KBM-7 (cell line): ENCODE measurements at regions not wholly inside any gene's neighbourhood (a gene's known extent, or its start where the extent isn't known, plus 50 kb on each side); places are given as distances from the start of the nearest gene placed in this dataset.
"Not testable (repeated sequence)": the region's sequence is repeated elsewhere in the genome, so short reads cannot be mapped to it uniquely, and the experiment has no call there.

Experiments
- DNase-seq: peaks from one replicate; pipeline ENCODE4 v3.0.0-alpha.2; 2015
- in situ Hi-C: fragments of 300-500 bp; cut with MboI; formaldehyde crosslinking; loops from 2 replicates; pipeline ENCODE4 v1.14.3; 2020; ENCODE audit warnings: low sequenced_read_pairs, low pct_unique_long_range_greater_than_20kb, mixed read lengths

DNA sequence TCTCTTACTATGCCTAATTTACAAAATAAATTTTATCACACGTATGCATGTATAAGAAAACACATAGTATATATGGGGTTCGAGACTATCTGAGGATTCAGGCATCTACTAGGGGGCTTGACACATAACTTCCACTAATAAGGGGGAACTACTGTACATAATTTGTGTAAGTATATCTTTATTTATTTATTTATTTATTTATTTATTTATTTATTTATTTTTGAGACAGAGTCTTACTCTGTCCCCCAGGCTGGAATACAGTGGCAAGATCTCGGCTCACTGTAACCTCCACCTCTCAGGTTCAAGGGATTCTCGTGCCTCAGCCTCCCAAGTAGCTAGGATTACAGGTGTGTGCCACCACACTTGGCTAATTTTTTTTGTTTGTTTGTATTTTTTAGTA lies 414.4 kb upstream of the CDH20 start:
- DNase-seq, in situ Hi-C loops: not testable (repeated sequence)

DNA sequence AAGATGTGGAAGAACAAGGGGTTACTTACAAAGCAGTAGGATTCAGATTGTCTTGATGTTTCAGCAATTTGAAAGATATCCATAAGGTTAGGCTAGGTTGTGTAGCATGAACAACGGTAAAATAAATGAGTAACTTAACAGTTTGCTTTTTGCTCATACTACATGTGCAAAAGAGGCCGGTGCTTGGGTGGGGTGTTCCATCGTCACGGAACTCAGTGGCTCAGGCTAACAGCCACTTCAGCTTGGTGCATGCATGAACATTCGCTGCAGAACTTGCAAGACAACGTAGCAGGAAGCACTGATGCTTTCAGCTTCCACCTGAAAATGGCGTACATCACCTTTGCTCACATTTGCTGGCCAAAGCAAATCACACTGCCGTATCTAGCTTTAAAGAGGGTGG lies 407.3 kb upstream of the CDH20 start:
- in situ Hi-C loops = no loop called here

GRCh38 chr18:60929966-60930365 lies 403.3 kb upstream of the CDH20 start:
- no peak for DNase-seq
- in situ Hi-C loops = no loop called here

More for the DNA sequence above, 407.3 kb upstream of the CDH20 start:
- DNase-seq = no peak

DNA sequence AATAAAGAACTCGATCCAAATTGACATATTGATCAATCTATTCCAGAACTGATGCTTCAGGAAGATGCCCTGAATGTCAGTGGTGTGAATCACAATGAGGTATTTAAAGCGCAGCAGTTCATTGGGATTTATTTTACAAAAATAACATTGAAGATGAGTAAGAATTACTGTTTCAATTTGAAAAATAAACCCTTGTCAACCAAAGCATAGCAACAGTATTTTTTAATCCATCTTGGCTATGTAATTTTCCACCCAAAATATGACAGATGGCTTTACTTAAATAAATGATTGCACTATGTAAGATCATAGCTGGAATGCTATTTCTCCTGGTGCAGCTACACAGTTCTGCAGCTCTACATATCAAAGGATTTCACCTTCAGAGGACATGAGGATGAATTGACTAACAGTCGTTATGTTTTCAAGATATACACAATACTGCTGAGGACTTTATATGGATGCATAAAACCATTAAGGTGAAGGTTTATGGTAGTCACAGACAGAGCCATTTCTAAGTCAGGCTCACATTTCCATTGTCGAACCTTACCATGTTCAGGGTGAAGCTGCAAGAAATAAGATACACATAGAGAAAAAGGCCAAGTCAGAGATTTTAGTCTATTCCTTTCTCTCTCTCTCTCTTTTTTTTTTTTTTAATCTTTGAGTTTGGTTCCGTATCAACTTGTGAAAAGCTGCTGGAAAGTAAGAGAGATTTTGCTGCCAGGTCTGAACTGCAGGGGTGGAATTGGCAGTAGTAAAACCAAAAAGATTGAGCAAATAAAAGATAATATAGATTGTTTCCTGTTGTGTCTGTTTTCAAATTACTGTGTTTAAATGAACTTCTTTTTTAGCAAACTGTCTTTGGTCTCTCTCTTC lies 398.0 kb upstream of the CDH20 start:
- no peak for DNase-seq

GRCh38 chr18:60936101-60936500 lies 397.1 kb upstream of the CDH20 start:
- in situ Hi-C loops = no loop called here
- no peak for DNase-seq

More for the DNA sequence above, 398.0 kb upstream of the CDH20 start:
- in situ Hi-C loops = no loop called here

GRCh38 chr18:60943297-60943696 lies 389.9 kb upstream of the CDH20 start:
- DNase-seq = no peak
- in situ Hi-C loops = no loop called here

DNA sequence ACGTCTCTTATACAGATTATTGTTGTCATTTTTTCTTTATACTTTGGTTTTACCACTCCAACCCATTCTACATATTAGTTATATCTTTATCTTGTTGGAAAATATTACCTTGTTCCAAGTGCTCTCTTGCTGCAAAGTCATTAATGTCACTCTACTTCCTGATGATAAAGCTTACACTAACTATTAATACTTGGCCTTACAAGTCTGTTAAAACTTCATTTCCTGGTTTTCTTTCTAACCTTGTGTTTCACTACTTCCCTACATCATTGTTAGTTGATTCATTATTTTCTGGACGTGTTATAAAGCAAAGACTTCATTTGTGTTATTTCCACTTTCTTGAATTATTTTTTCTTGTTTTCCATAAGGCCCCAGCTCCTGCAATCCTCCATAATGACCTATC lies 382.6 kb upstream of the CDH20 start:
- in situ Hi-C loops = no loop called here
- no peak for DNase-seq

GRCh38 chr18:60951091-60951490 lies 382.1 kb upstream of the CDH20 start:
- no peak for DNase-seq
- in situ Hi-C loops = no loop called here

DNA sequence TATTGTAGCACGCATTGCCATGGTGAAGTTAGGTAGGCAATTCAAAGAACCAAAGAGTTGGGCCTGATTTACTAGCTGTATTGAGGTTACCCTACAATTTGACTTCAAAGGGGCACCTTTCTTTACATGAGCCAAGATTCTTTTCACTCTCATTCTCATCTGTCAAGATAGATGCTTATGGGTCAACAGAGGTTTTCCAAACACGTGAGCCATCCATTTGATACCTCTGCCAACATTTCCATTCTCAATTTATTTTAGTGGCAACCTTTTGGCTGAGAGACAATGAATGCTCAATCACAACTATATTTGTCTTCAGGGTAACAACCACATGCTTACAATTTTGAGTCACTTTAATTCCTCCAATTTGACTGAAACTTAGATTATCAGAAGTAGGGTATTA lies 370.6 kb upstream of the CDH20 start:
- no peak for DNase-seq

GRCh38 chr18:60965856-60966255 lies 367.4 kb upstream of the CDH20 start:
- DNase-seq = no peak
- in situ Hi-C loops = no loop called here

More for the DNA sequence above, 370.6 kb upstream of the CDH20 start:
- in situ Hi-C loops = no loop called here

- in situ Hi-C loops = no loop called here
- no peak for DNase-seq
Observed at GRCh38 chr18:60966876-60967275, 366.4 kb upstream of the CDH20 start.

DNA sequence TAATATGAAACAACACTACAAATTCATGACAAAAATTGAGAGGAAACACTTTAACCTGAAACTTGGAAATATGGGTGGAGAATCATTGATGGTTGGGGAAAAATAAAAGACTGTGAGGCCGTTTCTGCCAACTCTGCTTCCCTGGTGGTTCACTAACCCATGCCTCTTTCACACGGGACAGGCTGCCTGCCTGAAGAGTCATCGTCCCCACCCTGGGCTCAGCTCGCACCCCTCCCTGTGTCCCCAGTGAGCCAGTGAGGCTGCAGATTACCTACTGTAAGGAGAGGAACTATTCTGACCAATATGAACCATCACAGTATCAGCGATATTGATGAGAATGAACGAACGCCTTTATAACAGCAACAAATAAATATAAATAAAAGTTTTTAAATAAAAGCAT lies 357.8 kb upstream of the CDH20 start:
- in situ Hi-C loops = no loop called here
- no peak for DNase-seq

DNA sequence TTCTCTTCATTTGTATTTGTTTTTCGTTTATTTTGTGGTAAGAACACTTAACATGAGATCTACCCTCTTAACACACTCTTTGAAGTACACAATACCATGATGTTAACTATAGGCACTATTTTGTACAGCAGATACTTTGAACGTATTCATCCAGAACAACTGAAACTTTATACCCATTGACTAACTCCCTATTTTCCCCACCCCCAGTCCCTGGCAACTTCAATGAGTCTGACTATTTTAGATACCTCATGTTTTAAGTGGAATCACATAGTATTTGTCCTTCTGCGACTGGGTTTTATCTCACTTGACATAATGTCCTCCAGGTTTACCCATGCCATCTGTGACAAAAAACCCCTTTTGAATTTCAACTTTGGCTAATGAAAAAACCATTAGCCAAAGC lies 356.3 kb upstream of the CDH20 start:
- DNase-seq = no peak
- in situ Hi-C loops = no loop called here

DNA sequence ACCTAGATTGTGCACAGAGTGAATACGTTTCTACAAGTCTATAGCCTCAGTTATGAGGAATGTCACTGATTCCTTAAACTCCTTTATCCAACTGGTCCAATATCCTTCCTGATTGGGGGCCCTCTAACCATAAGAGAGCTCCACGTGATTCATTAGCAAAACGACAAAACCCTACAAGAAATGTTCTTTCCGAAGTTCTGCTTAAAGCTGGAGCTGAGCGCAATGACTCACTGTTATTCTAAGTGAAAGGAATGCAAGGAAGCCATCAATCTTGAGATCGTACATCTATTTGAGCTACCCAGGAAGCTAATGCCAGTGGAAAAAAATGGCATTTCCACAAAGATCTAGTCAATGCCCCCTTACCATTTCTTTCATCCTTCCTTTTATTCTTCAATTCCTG lies 354.9 kb upstream of the CDH20 start:
- no peak for DNase-seq
- in situ Hi-C loops = no loop called here

GRCh38 chr18:60980422-60981005 lies 352.7 kb upstream of the CDH20 start:
- in situ Hi-C loops = no loop called here
- DNase-seq = no peak

- in situ Hi-C loops = no loop called here
- DNase-seq = no peak
Observed at GRCh38 chr18:60981682-60982328, 351.4 kb upstream of the CDH20 start.

DNA sequence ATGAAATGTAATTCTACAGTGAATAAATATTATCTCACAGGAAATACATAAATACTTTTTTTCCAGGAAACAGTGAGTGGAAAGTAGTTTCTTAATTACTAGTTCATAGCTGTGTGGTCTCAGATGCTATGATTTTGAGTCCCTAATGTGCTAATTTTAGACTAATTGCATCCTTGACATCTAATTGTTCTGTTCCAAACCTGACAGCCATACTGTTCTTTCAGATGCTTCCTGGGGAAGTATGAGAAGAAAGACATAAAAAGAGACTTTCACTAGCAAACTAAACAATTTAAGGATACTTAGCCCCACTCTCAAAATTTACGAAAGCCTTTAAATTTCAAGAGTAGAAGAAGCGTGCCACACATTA lies 350.9 kb upstream of the CDH20 start:
- in situ Hi-C loops = no loop called here
- no peak for DNase-seq

- in situ Hi-C loops = no loop called here
- no peak for DNase-seq
Observed at GRCh38 chr18:60982928-60983327, 350.3 kb upstream of the CDH20 start.

- in situ Hi-C loops = no loop called here
- no peak for DNase-seq
Observed at GRCh38 chr18:60984510-60984909, 348.7 kb upstream of the CDH20 start.

GRCh38 chr18:60987963-60988362 lies 345.3 kb upstream of the CDH20 start:
- in situ Hi-C loops = no loop called here
- DNase-seq = no peak
